ENCODE measurements at regions not wholly inside any gene's neighbourhood (a gene's known extent, or its start where the extent isn't known, plus 50 kb on each side); places are given as distances from the start of the nearest gene placed in this dataset.

- Histone ChIP-seq H3K4me1 (ENCODE audit: control insufficient read depth, extremely low read depth, insufficient read depth, low read length) (no peaks in the 10 kb centered on the region), H3K9ac (ENCODE audit: control insufficient read depth, extremely low read depth, insufficient read depth, low read length) (no peak overlapping the region), H3K9me1 (ENCODE audit: control insufficient read depth, extremely low read depth, insufficient read depth, low read length) (no peaks in the 10 kb centered on the region), H2AFZ (ENCODE audit: control insufficient read depth, low read length) (no peak overlapping the region), H4K20me1 (ENCODE audit: control insufficient read depth, extremely low read depth, insufficient read depth, low read length) (no peaks in the 10 kb centered on the region), H3K4me3 (ENCODE audit: control insufficient read depth in 2 of 3, extremely low read depth in 1 of 3, insufficient read depth in 2 of 3, low read depth in 1 of 3, low read length in 3 of 3) (no peak overlapping the region), H3K4me2 (ENCODE audit: control insufficient read depth, extremely low read depth, insufficient read depth, low read depth, low read length) (no peak overlapping the region), H3K27ac (ENCODE audit: control insufficient read depth, insufficient read depth, low read length) (no peak overlapping the region), H3K27me3 (ENCODE audit: control insufficient read depth, extremely low read depth, insufficient read depth, low read length) (no peaks in the 10 kb centered on the region), H3K36me3 (ENCODE audit: control insufficient read depth in 2 of 2, extremely low read depth in 1 of 2, insufficient read depth in 2 of 2, low read length in 2 of 2) (no peaks in the 10 kb centered on the region), H3K79me2 (ENCODE audit: control insufficient read depth, insufficient read depth, low read length) (no peaks in the 10 kb centered on the region), H3K9me3 (ENCODE audit: control insufficient read depth, low read depth, low read length) (no peaks in the 10 kb centered on the region)
- no peak for DNase-seq (ENCODE audit: low read depth, low spot score)
- no peak for FAIRE-seq
- dilution Hi-C loops (cut with MboI; ENCODE audit: extremely low pct_ligation_motif_present, low sequenced_read_pairs): no loop called here
- no peak for TF ChIP-seq EZH2 (IDR thresholded peaks at IDR 0.05; ENCODE audit: low read length)
- TF ChIP-seq CTCF (optimal IDR thresholded peaks at IDR 0.05 in 1 of 3, IDR thresholded peaks at IDR 0.05 in 1 of 3, conservative IDR thresholded peaks at IDR 0.05 in 1 of 3; ENCODE audit: extremely low read depth in 1 of 3, insufficient read depth in 2 of 3, low read length in 3 of 3): no peak
Measured at GRCh38 chr2:82538590-82539279, 1920.3 kb downstream of the SUCLG1 start.

DNA sequence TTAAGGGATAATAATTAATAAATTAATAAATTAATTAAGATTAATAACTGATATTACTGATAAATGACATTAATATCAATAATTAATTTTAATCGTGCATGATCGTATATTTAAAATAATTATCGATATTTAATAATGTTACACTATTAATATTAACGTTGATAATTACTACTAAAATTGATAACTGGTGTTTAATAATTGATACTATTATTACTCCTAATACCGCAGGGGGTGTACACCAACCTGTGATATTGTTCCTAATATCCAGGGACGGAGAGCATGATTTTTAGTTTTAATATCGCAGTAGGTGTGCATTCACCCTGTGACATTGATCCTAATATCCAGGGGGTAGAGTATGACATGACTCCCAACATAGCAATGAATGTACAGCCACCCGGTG is 1930.8 kb downstream of the SUCLG1 start:
- H3K27ac ChIP-seq (ENCODE audit: control insufficient read depth, insufficient read depth, low read length): no peak overlapping the region
- H3K9me1 ChIP-seq (ENCODE audit: control insufficient read depth, extremely low read depth, insufficient read depth, low read length): no peaks in the 10 kb centered on the region
- FAIRE-seq: no peak
- H2AFZ ChIP-seq (ENCODE audit: control insufficient read depth, low read length): no peak overlapping the region
- H3K9ac ChIP-seq (ENCODE audit: control insufficient read depth, extremely low read depth, insufficient read depth, low read length): no peak overlapping the region
- no peaks in the 10 kb centered on the region for H3K4me1 ChIP-seq (ENCODE audit: control insufficient read depth, extremely low read depth, insufficient read depth, low read length)
- no peaks in the 10 kb centered on the region for H3K27me3 ChIP-seq (ENCODE audit: control insufficient read depth, extremely low read depth, insufficient read depth, low read length)
- no peaks in the 10 kb centered on the region for H4K20me1 ChIP-seq (ENCODE audit: control insufficient read depth, extremely low read depth, insufficient read depth, low read length)
- H3K4me3 ChIP-seq (ENCODE audit: control insufficient read depth in 2 of 3, extremely low read depth in 1 of 3, insufficient read depth in 2 of 3, low read depth in 1 of 3, low read length in 3 of 3): no peak overlapping the region
- no peaks in the 10 kb centered on the region for H3K36me3 ChIP-seq (ENCODE audit: control insufficient read depth in 2 of 2, extremely low read depth in 1 of 2, insufficient read depth in 2 of 2, low read length in 2 of 2)
- no peak for DNase-seq (ENCODE audit: low read depth, low spot score)
- dilution Hi-C loops (cut with MboI; ENCODE audit: extremely low pct_ligation_motif_present, low sequenced_read_pairs): no loop called here
- H3K79me2 ChIP-seq (ENCODE audit: control insufficient read depth, insufficient read depth, low read length): no peaks in the 10 kb centered on the region
- H3K9me3 ChIP-seq (ENCODE audit: control insufficient read depth, low read depth, low read length): peaks cover 6% of the 10 kb centered on the region
- TF ChIP-seq EZH2 (IDR thresholded peaks at IDR 0.05; ENCODE audit: low read length): no peak
- no peak overlapping the region for H3K4me2 ChIP-seq (ENCODE audit: control insufficient read depth, extremely low read depth, insufficient read depth, low read depth, low read length)

DNA sequence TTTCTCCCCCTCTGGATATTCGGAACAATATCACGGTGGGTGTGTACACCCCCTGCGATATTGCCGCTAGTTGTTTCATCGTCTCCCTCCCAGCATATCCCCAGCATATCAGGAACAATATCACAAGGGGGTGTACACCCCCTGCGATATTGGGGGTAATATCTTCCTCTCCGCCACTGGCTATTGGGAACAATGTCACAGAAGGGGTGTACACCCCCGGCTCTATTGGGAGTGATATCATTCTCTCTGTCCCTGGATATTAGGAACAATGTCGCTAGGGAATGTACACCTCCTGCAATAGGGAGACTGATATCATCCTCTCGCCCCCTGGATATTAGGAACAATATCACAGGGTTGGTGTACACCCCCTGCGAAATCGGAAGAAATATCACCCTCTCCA is 1932.0 kb downstream of the SUCLG1 start:
- H3K9me3 ChIP-seq (ENCODE audit: control insufficient read depth, low read depth, low read length): peaks cover 6% of the 10 kb centered on the region
- no peaks in the 10 kb centered on the region for H3K79me2 ChIP-seq (ENCODE audit: control insufficient read depth, insufficient read depth, low read length)
- no peaks in the 10 kb centered on the region for H3K4me1 ChIP-seq (ENCODE audit: control insufficient read depth, extremely low read depth, insufficient read depth, low read length)
- no peak overlapping the region for H2AFZ ChIP-seq (ENCODE audit: control insufficient read depth, low read length)
- FAIRE-seq: no peak
- no peak overlapping the region for H3K4me3 ChIP-seq (ENCODE audit: control insufficient read depth in 2 of 3, extremely low read depth in 1 of 3, insufficient read depth in 2 of 3, low read depth in 1 of 3, low read length in 3 of 3)
- dilution Hi-C loops (cut with MboI; ENCODE audit: extremely low pct_ligation_motif_present, low sequenced_read_pairs): no loop called here
- H3K4me2 ChIP-seq (ENCODE audit: control insufficient read depth, extremely low read depth, insufficient read depth, low read depth, low read length): no peak overlapping the region
- no peaks in the 10 kb centered on the region for H3K27me3 ChIP-seq (ENCODE audit: control insufficient read depth, extremely low read depth, insufficient read depth, low read length)
- no peaks in the 10 kb centered on the region for H3K36me3 ChIP-seq (ENCODE audit: control insufficient read depth in 2 of 2, extremely low read depth in 1 of 2, insufficient read depth in 2 of 2, low read length in 2 of 2)
- H3K27ac ChIP-seq (ENCODE audit: control insufficient read depth, insufficient read depth, low read length): no peak overlapping the region
- TF ChIP-seq EZH2 (IDR thresholded peaks at IDR 0.05; ENCODE audit: low read length): no peak
- H3K9ac ChIP-seq (ENCODE audit: control insufficient read depth, extremely low read depth, insufficient read depth, low read length): no peak overlapping the region
- DNase-seq (ENCODE audit: low read depth, low spot score): no peak
- H3K9me1 ChIP-seq (ENCODE audit: control insufficient read depth, extremely low read depth, insufficient read depth, low read length): no peaks in the 10 kb centered on the region
- no peaks in the 10 kb centered on the region for H4K20me1 ChIP-seq (ENCODE audit: control insufficient read depth, extremely low read depth, insufficient read depth, low read length)
